Aorta (tissue), 5 donors: ENCODE measurements at regions not wholly inside any gene's neighbourhood (a gene's known extent, or its start where the extent isn't known, plus 50 kb on each side); places are given as distances from the start of the nearest gene placed in this dataset.

Experiments
- ATAC-seq: fragments of 200-7000 bp; cut with Tn5 transposase; one replicate; pipeline ENCODE4 v1.9.1; 2022; ENCODE audit warnings: moderate library complexity; ENCODE audit not compliant: low FRiP score
- DNase-seq, 2 donors: peaks; one replicate each; pipeline ENCODE4 v3.0.0-alpha.2; 2020
- H3K27ac ChIP-seq, 2 donors: one replicate each; pipeline ENCODE4 v1.5.1; 2013; ENCODE audit warnings: low read length in 2 of 2, mild to moderate bottlenecking in 2 of 2, moderate library complexity in 2 of 2, control low read depth in 1 of 2, inconsistent platforms in 1 of 2, low read depth in 1 of 2
- H3K27me3 ChIP-seq, 2 donors: one replicate each; pipeline ENCODE4 v1.6.1; 2013; ENCODE audit warnings: control low read depth in 1 of 2, low read length in 1 of 2, mild to moderate bottlenecking in 1 of 2, moderate library complexity in 1 of 2; ENCODE audit not compliant: insufficient read depth in 2 of 2, control insufficient read depth in 1 of 2
- H3K36me3 ChIP-seq, 2 donors: one replicate each; pipeline ENCODE4 v1.6.1; 2013; ENCODE audit warnings: control low read depth in 1 of 2, low read length in 1 of 2, mild to moderate bottlenecking in 1 of 2; ENCODE audit not compliant: insufficient read depth in 2 of 2, control insufficient read depth in 1 of 2
- H3K4me1 ChIP-seq, 2 donors: one replicate each; pipeline ENCODE4 v1.6.1; 2013; ENCODE audit warnings: low read length in 2 of 2, control low read depth in 1 of 2, mild to moderate bottlenecking in 1 of 2, moderate library complexity in 1 of 2; ENCODE audit not compliant: insufficient read depth in 2 of 2, control insufficient read depth in 1 of 2
- H3K4me3 ChIP-seq, 2 donors: one replicate each; pipeline ENCODE4 v1.5.1; 2013; ENCODE audit warnings: low read length in 2 of 2, control low read depth in 1 of 2, mild to moderate bottlenecking in 1 of 2
- H3K9me3 ChIP-seq: one replicate; pipeline ENCODE4 v1.6.1; 2013; ENCODE audit warnings: mild to moderate bottlenecking, low read length; ENCODE audit not compliant: control insufficient read depth
- WGBS, 2 donors: extraction: QIAGEN DNeasy Blood & Tissue Kit; methylation state at CpG; one replicate each; pipeline ENCODE4 v1.1.7; 2013; 5-methylcytosine and 5-hydroxymethylcytosine counted together
- intact Hi-C, 2 donors: fragments of 100-400 bp; cut with DNase I; formaldehyde crosslinking; loops; one replicate each; pipeline versions ENCODE4 v1.14.2 to v1.15.0; 2022
- donor health status: healthy with polysubstance abuse.
- donor health status: Bipolar disorder and iron deficiency.
- donor health status: DM: no; HTN: no; CAD: no.
- donor health status: DM: no; HTN: no; CAD: no.
- donor health status: DM: yes; HTN: yes; CAD: no.

- Histone ChIP-seq H3K36me3 (no peaks in the 10 kb centered on the region), H3K27me3 (no peaks in the 10 kb centered on the region), H3K27ac (no peak overlapping the region), H3K9me3 (no peaks in the 10 kb centered on the region), H3K4me3 (no peak overlapping the region), H3K4me1 (no peaks in the 10 kb centered on the region)
- intact Hi-C loops, result no loop called here
- DNase-seq (no peak), ATAC-seq (no peak)
- 34 to 70% methylated on average over 2 of the region's 2 CpGs for WGBS, 2 donors
These were observed 701.3 kb upstream of the ACO1 start for GRCh38 chr9:31683116-31683515.

GRCh38 chr9:31697956-31698355 lies 686.5 kb upstream of the ACO1 start:
- H3K4me3 ChIP-seq, result no peak overlapping the region
- H3K27me3 ChIP-seq, result no peaks in the 10 kb centered on the region
- no peak for ATAC-seq
- WGBS, 2 donors, result 83 to 85% methylated on average over 2 of the region's 2 CpGs
- H3K9me3 ChIP-seq, result no peaks in the 10 kb centered on the region
- no peak for DNase-seq
- intact Hi-C loops, result no loop called here
- H3K4me1 ChIP-seq, result no peaks in the 10 kb centered on the region
- no peaks in the 10 kb centered on the region for H3K36me3 ChIP-seq
- no peak overlapping the region for H3K27ac ChIP-seq

DNA sequence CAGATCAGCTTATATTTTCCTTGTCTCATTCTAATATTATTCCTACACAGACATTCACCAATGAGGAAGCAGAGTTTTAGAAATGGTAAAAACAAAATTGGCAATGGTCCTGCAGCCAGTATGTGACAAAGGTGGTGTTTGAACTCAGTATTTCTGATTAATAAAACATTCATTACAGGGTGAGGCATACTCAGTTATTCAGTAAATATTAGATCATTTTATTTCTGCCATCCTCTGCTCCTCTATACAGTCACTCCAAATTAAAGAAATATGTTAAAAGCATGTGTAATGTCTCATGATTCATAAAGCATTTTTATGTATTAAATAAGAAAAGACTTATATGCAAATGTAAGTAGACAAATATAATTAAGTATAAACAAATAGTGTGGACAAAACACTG lies 684.6 kb upstream of the ACO1 start:
- no peak overlapping the region for H3K4me3 ChIP-seq
- no peak overlapping the region for H3K27ac ChIP-seq
- intact Hi-C loops, result no loop called here
- H3K4me1 ChIP-seq, result no peaks in the 10 kb centered on the region
- DNase-seq (no peak), ATAC-seq (no peak)
- H3K9me3 ChIP-seq, result no peaks in the 10 kb centered on the region
- H3K27me3 ChIP-seq, result no peaks in the 10 kb centered on the region
- no peaks in the 10 kb centered on the region for H3K36me3 ChIP-seq

DNA sequence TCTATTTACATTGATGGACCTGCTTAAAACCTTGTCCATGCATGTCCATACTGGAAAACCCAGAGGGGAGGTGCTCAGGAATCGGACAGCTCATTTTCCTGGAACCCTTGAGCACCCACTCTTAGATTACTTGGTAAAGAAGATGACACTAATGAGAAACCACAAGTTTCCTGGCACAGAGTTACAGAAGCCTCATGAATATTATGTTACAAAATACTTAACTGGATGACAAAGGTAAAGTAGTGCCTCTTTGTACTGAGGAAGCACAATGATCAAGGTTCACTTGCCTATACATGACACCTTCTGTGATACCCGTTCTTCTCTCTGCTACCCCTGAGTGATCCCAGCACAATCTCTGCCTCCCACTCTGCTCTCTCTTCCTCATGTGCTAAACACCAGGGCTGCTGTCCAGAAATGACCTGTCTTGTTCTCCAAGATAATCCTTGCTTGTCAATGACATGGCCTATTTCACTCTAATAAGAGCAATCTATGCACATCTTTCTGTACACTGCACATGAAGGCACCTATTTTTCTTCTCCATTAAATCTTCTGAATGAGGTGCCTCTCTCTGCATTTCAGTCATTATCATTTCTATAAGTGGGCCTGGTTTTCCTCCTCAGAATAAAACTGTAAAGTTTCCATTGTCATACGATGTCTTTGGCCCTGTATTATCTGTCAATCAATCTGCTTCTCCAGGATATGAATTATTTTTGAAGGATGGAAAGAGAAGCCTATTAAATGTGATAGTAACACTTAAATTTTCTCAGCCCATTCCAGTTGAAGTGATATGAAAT lies 684.0 kb upstream of the ACO1 start:
- Histone ChIP-seq H3K27me3 (no peaks in the 10 kb centered on the region), H3K9me3 (no peaks in the 10 kb centered on the region), H3K4me3 (no peak overlapping the region), H3K27ac (no peak overlapping the region), H3K4me1 (no peaks in the 10 kb centered on the region), H3K36me3 (no peaks in the 10 kb centered on the region)
- WGBS, 2 donors, result 75 to 80% methylated on average over 3 of the region's 3 CpGs
- intact Hi-C loops, result no loop called here
- DNase-seq, result no peak
- no peak for ATAC-seq

DNA sequence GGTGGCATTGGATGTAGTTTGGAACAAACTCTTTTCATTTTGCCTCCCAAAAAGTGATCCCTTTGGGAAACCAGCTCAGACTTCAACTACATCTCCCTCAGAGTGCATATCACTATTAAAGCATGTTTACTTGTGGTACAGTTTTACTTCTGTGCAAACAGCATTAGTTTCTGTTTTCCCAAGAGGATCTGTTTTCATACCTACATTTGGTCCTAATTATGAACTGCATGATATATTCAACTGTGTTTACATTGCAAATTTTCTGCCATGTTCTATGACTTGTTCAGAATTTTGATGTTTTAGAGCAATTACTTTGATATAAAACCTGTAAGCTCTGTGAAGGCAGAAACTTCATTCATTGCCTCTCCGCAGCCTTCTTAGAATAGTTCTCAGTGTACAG lies 681.5 kb upstream of the ACO1 start:
- intact Hi-C loops, result no loop called here
- Histone ChIP-seq H3K27me3 (no peaks in the 10 kb centered on the region), H3K27ac (no peak overlapping the region), H3K4me3 (no peak overlapping the region), H3K36me3 (no peaks in the 10 kb centered on the region), H3K9me3 (no peaks in the 10 kb centered on the region), H3K4me1 (no peaks in the 10 kb centered on the region)
- 73 to 84% methylated on average over 1 of the region's 1 CpG for WGBS, 2 donors
- no peak for ATAC-seq
- DNase-seq, result no peak

DNA sequence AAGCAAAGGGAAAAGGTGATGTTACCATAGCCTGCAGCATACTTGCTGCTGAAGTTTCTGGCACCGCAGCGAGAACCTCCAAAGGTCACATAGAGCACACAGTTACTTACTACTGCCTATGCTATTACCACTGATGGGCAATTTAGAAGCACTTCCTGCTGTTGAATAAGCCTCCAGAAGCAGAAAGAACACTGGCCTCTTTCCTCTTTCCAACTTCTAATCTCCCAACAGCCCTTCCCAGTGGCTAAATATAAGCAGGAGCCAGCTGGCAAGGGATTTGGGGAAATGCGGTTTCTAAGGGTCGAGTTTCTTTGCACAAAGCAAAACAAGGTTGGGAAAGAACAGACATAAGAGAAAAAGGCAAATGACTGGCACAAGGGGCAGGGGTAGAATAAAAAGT lies 669.2 kb upstream of the ACO1 start:
- H3K36me3 ChIP-seq, result no peaks in the 10 kb centered on the region
- DNase-seq (no peak), ATAC-seq (no peak)
- no peaks in the 10 kb centered on the region for H3K27me3 ChIP-seq
- H3K4me3 ChIP-seq, result no peak overlapping the region
- intact Hi-C loops, result no loop called here
- H3K4me1 ChIP-seq, result no peaks in the 10 kb centered on the region
- no peaks in the 10 kb centered on the region for H3K9me3 ChIP-seq
- H3K27ac ChIP-seq, result no peak overlapping the region
- 51 to 58% methylated on average over 4 of the region's 4 CpGs for WGBS, 2 donors

DNA sequence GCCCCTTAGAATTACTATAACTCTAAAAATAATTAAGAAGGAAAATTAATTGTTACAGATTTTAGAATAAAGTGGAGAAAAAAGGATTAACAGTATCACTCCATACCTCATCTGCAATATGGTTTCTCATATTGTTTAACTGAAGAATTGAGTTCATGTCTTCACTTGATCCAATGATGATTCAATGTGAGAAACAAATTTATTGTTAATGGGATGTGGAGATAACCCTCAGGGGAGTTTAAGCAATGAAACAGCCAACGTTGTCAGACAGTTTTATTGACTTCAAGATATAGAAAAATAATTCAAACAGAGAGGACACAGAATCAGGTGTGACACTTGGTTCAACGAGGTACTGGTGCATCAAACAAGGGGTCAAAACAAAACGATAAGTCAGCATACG lies 665.2 kb upstream of the ACO1 start:
- no peaks in the 10 kb centered on the region for H3K9me3 ChIP-seq
- no peaks in the 10 kb centered on the region for H3K4me1 ChIP-seq
- no peak overlapping the region for H3K27ac ChIP-seq
- ATAC-seq (no peak), DNase-seq (no peak)
- H3K36me3 ChIP-seq, result no peaks in the 10 kb centered on the region
- H3K4me3 ChIP-seq, result no peak overlapping the region
- 61 to 69% methylated on average over 4 of the region's 4 CpGs for WGBS, 2 donors
- intact Hi-C loops, result no loop called here
- H3K27me3 ChIP-seq, result no peaks in the 10 kb centered on the region

DNA sequence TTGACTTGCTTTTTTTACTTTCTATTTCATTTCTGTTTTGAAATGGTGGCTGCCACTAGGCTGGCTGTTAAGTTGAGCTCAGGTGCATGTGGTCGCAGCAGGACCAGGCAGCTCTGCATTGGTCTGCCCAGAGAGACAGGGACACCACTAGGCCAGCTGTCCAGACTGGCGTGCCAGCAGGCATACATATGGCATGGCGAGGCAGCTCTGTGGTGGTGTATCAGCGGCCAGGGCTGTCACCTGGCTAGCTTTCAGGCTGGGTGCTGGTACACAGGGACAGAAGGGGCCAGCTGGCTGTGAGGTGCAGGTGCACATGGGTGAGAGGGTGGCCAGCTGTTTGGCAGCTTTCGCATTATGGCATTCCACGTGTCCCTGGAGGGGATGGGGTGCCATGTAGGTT lies 654.0 kb upstream of the ACO1 start:
- H3K27me3 ChIP-seq, result no peaks in the 10 kb centered on the region
- DNase-seq (peak in 1 of 2 donors; percentile 68), ATAC-seq (peak; percentile 56)
- no peaks in the 10 kb centered on the region for H3K9me3 ChIP-seq
- H3K36me3 ChIP-seq, result no peaks in the 10 kb centered on the region
- intact Hi-C loops, result no loop called here
- WGBS, 2 donors, result 88 to 92% methylated on average over 6 of the region's 6 CpGs
- H3K4me1 ChIP-seq, result no peaks in the 10 kb centered on the region
- no peak overlapping the region for H3K4me3 ChIP-seq
- H3K27ac ChIP-seq, result no peak overlapping the region

DNA sequence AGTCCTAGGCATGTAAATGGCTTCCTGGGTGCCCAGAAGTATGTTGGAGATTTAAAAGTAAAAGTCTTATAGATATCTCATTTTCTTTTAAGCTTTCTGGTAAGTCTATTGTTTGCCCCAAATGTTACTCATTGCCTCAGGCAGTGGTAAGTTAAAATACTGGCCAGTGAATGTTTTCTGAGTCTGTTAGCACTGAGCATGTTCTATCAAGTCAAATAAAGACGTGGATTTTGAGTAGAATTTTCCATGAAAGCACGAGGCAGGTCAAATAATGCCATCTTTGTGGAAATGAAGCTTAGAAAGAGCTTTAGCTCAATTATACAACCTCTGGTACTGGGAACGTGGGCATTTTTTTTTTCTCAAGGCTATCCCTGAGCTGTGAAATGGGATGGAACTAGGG lies 651.3 kb upstream of the ACO1 start:
- DNase-seq, result no peak
- Histone ChIP-seq H3K27me3 (no peaks in the 10 kb centered on the region), H3K4me1 (no peaks in the 10 kb centered on the region), H3K9me3 (no peaks in the 10 kb centered on the region), H3K4me3 (no peak overlapping the region), H3K27ac (no peak overlapping the region), H3K36me3 (no peaks in the 10 kb centered on the region)
- intact Hi-C loops, result no loop called here
- no peak for ATAC-seq
- 64 to 67% methylated on average over 3 of the region's 3 CpGs for WGBS, 2 donors
